ENCODE measurements at regions not wholly inside any gene's neighbourhood (a gene's known extent, or its start where the extent isn't known, plus 50 kb on each side); places are given as distances from the start of the nearest gene placed in this dataset.
A peak's percentile ranks its signal among the peaks of the same experiment; 100 is the strongest.

DNA sequence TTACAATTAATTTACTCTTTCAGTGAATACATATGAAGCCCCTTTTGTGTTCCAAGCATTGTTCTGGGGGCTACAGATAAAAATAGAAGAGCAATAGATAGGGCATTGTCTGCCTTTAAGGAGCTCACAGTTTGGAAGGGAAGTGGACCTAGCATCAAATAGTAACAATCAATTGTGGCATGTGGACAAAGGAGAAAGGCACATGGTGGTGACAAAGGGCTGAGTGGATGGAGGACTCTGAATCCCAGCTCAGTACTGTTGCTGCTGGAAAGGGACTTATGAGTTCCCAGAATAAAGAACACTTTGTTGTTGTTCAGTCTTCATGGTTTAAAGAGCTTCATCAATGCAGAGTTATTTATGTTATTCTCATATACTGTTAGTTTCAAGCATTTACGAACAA lies 217.7 kb downstream of the HRH4 start:
- Mint-ChIP-seq H3K36me3 (ENCODE audit: low read depth) (no peaks in the 10 kb centered on the region), H3K9me3 (peaks cover 11% of the 10 kb centered on the region), H3K27me3 (ENCODE audit: low read depth) (no peaks in the 10 kb centered on the region), H3K27ac (ENCODE audit: unreplicated experiment) (no peak overlapping the region), H3K4me1 (peaks cover 12% of the 10 kb centered on the region), H3K4me3 (no peak overlapping the region)
- no peak for DNase-seq (ENCODE audit: low read depth, low spot score)
- no peak for TF ChIP-seq CTCF (conservative IDR thresholded peaks at IDR 0.05)

- Mint-ChIP-seq H3K27me3 (ENCODE audit: low read depth) (no peaks in the 10 kb centered on the region), H3K27ac (ENCODE audit: unreplicated experiment) (no peak overlapping the region), H3K4me3 (no peak overlapping the region), H3K9me3 (peaks cover 13% of the 10 kb centered on the region), H3K36me3 (ENCODE audit: low read depth) (no peaks in the 10 kb centered on the region), H3K4me1 (peaks cover 12% of the 10 kb centered on the region)
- TF ChIP-seq CTCF (conservative IDR thresholded peaks at IDR 0.05), result no peak
- DNase-seq (ENCODE audit: low read depth, low spot score), result no peak
These were observed 218.2 kb downstream of the HRH4 start for GRCh38 chr18:24678626-24679025.

DNA sequence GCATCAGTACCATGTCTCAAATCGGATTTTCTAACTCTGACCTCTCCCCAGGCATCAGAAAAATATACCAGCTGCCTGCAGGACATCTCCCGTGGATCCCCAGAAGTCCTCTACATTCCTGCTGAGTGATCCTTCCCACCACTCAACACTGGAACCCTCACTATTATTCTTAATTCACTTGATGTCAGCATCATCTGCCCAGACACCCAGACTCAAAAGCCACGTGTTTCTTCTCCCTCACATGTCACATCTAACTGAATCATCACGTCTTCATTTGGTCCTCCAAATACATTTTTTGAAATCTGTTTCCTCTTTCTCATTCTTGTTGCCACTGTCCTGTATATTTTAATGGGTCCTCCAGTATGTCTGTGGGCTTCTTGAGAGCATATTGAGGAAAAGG lies 218.6 kb downstream of the HRH4 start:
- Mint-ChIP-seq H3K4me3 (no peak overlapping the region), H3K4me1 (peaks cover 12% of the 10 kb centered on the region), H3K27ac (ENCODE audit: unreplicated experiment) (no peak overlapping the region), H3K36me3 (ENCODE audit: low read depth) (no peaks in the 10 kb centered on the region), H3K9me3 (peaks cover 17% of the 10 kb centered on the region), H3K27me3 (ENCODE audit: low read depth) (no peaks in the 10 kb centered on the region)
- no peak for TF ChIP-seq CTCF (conservative IDR thresholded peaks at IDR 0.05)
- no peak for DNase-seq (ENCODE audit: low read depth, low spot score)

GRCh38 chr18:24683925-24684324 lies 223.5 kb downstream of the HRH4 start:
- H3K4me3 Mint-ChIP-seq, result no peak overlapping the region
- no peak for DNase-seq (ENCODE audit: low read depth, low spot score)
- no peaks in the 10 kb centered on the region for H3K36me3 Mint-ChIP-seq (ENCODE audit: low read depth)
- H3K27me3 Mint-ChIP-seq (ENCODE audit: low read depth), result no peaks in the 10 kb centered on the region
- H3K9me3 Mint-ChIP-seq, result peaks cover 15% of the 10 kb centered on the region
- peak overlapping the region; percentile 66 for H3K27ac Mint-ChIP-seq (ENCODE audit: unreplicated experiment)
- no peak for TF ChIP-seq CTCF (conservative IDR thresholded peaks at IDR 0.05)
- H3K4me1 Mint-ChIP-seq, result peaks cover 4% of the 10 kb centered on the region

GRCh38 chr18:24685254-24685959 lies 225.0 kb downstream of the HRH4 start:
- no peak for TF ChIP-seq CTCF (conservative IDR thresholded peaks at IDR 0.05)
- H3K4me1 Mint-ChIP-seq, result no peaks in the 10 kb centered on the region
- no peak overlapping the region for H3K4me3 Mint-ChIP-seq
- no peak overlapping the region for H3K27ac Mint-ChIP-seq (ENCODE audit: unreplicated experiment)
- H3K36me3 Mint-ChIP-seq (ENCODE audit: low read depth), result no peaks in the 10 kb centered on the region
- no peaks in the 10 kb centered on the region for H3K27me3 Mint-ChIP-seq (ENCODE audit: low read depth)
- no peak for DNase-seq (ENCODE audit: low read depth, low spot score)
- peaks cover 15% of the 10 kb centered on the region for H3K9me3 Mint-ChIP-seq

All from neural crest cell (in vitro differentiated cells).